Loucy (cell line): ENCODE measurements at regions not wholly inside any gene's neighbourhood (a gene's known extent, or its start where the extent isn't known, plus 50 kb on each side); places are given as distances from the start of the nearest gene placed in this dataset.
A peak's percentile ranks its signal among the peaks of the same experiment; 100 is the strongest.

Experiments used
- H2AFZ ChIP-seq: fragments of 200-600 bp; sonication (generic); 2 replicates; pipeline ENCODE4 v1.6.0; 2016; ENCODE audit warnings: antibody characterized with exemption, mild to moderate bottlenecking, low read length, moderate library complexity
- H3F3A ChIP-seq: fragments of 200-600 bp; 2 replicates; pipeline ENCODE4 v1.6.0; 2016; ENCODE audit warnings: antibody characterized with exemption, low read depth, mild to moderate bottlenecking
- H3K27me3 ChIP-seq: fragments of 200-600 bp; sonication (generic); 2 replicates; pipeline ENCODE4 v1.6.1; 2014; ENCODE audit warnings: low read length, mild to moderate bottlenecking; ENCODE audit not compliant: insufficient read depth, poor library complexity, severe bottlenecking
- H3K36me3 ChIP-seq: fragments of 200-600 bp; sonication (generic); 2 replicates; pipeline ENCODE4 v1.6.1; 2016; ENCODE audit warnings: low read length; ENCODE audit not compliant: insufficient read depth
- H3K4me1 ChIP-seq: fragments of 200-600 bp; sonication (generic); 2 replicates; pipeline ENCODE4 v1.5.1; 2014; ENCODE audit warnings: low read length, mild to moderate bottlenecking; ENCODE audit not compliant: insufficient read depth, poor library complexity, severe bottlenecking
- H3K4me2 ChIP-seq: fragments of 200-600 bp; sonication (generic); 2 replicates; pipeline ENCODE4 v1.6.0; 2014; ENCODE audit warnings: antibody characterized with exemption, low read length, low read depth, mild to moderate bottlenecking; ENCODE audit not compliant: poor library complexity, severe bottlenecking
- H3K4me3 ChIP-seq: fragments of 200-600 bp; sonication (generic); 2 replicates; pipeline ENCODE4 v1.5.1; 2014; ENCODE audit warnings: low read length, mild to moderate bottlenecking, mixed read lengths; ENCODE audit not compliant: poor library complexity, severe bottlenecking
- H3K79me2 ChIP-seq: fragments of 200-600 bp; sonication (generic); 2 replicates; pipeline ENCODE4 v1.6.1; 2014; ENCODE audit warnings: low read length; ENCODE audit not compliant: insufficient read depth
- H3K9ac ChIP-seq: fragments of 200-600 bp; sonication (generic); 2 replicates; pipeline ENCODE4 v1.6.0; 2014; ENCODE audit warnings: mild to moderate bottlenecking, low read depth, low read length, moderate library complexity; ENCODE audit not compliant: poor library complexity, severe bottlenecking
- H3K9me2 ChIP-seq: fragments of 200-600 bp; sonication (generic); replicated peaks from 2 replicates; pipeline ENCODE4 v1.6.1; 2016; ENCODE audit warnings: low read depth, low read length, mixed read lengths
- H3K9me3 ChIP-seq: fragments of 200-600 bp; sonication (generic); 2 replicates; pipeline ENCODE4 v1.6.1; 2014; ENCODE audit warnings: mild to moderate bottlenecking, antibody characterized with exemption, low read length, low read depth; ENCODE audit not compliant: insufficient read depth
- H4K20me1 ChIP-seq: fragments of 200-600 bp; sonication (generic); 2 replicates; pipeline ENCODE4 v1.6.0; 2014; ENCODE audit warnings: antibody characterized with exemption, low read length, mild to moderate bottlenecking; ENCODE audit not compliant: insufficient read depth, poor library complexity, severe bottlenecking
- EZH2phosphoT487 ChIP-seq: fragments of 200-600 bp; IDR thresholded peaks from 2 replicates; pipeline ENCODE4 v1.6.1; 2018; ENCODE audit warnings: antibody characterized with exemption, mild to moderate bottlenecking, moderate library complexity, borderline replicate concordance
- TF ChIP-seq, protein P1 (sequence below): fragments of 200-600 bp; sonication (generic); conservative IDR thresholded peaks from 2 replicates; pipeline ENCODE4 v1.5.1; 2014; ENCODE audit warnings: mild to moderate bottlenecking, antibody characterized with exemption, low read length

DNA sequence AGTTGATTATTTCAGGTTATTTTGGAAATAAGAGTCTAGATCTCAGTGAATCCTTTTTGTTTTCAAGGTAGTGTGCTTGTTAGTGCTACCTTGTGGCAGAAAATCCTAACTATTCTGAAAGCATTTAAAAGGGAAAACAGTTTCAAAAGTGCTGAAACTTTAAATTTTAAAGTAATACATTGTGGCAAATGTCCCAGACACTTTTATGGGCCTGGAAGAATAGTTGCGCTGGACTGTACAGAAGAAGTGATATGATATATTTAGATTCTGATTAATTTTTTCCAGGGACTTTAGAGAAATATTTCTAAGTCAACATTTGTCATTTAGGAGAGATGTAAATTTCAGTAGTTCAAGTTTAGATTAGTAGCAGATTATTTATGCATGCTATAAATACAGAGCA, 96.7 kb upstream of the BMP5 start:
- Histone ChIP-seq H3K9me3 (no peaks in the 10 kb centered on the region), H3K79me2 (no peaks in the 10 kb centered on the region), H3K4me3 (no peak overlapping the region), H3K9ac (no peak overlapping the region), H3F3A (no peaks in the 10 kb centered on the region), H3K4me2 (no peak overlapping the region), H4K20me1 (no peaks in the 10 kb centered on the region), H3K36me3 (no peaks in the 10 kb centered on the region), H3K9me2 (0 out of 2 replicates have a peak, but pooled peaks cover 5% of the 10 kb centered on the region), H3K4me1 (peaks cover 5% of the 10 kb centered on the region), H2AFZ (no peak overlapping the region), H3K27me3 (no peaks in the 10 kb centered on the region)
- TF ChIP-seq, protein P1, sequence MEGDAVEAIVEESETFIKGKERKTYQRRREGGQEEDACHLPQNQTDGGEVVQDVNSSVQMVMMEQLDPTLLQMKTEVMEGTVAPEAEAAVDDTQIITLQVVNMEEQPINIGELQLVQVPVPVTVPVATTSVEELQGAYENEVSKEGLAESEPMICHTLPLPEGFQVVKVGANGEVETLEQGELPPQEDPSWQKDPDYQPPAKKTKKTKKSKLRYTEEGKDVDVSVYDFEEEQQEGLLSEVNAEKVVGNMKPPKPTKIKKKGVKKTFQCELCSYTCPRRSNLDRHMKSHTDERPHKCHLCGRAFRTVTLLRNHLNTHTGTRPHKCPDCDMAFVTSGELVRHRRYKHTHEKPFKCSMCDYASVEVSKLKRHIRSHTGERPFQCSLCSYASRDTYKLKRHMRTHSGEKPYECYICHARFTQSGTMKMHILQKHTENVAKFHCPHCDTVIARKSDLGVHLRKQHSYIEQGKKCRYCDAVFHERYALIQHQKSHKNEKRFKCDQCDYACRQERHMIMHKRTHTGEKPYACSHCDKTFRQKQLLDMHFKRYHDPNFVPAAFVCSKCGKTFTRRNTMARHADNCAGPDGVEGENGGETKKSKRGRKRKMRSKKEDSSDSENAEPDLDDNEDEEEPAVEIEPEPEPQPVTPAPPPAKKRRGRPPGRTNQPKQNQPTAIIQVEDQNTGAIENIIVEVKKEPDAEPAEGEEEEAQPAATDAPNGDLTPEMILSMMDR, result no peak
- no peak for TF ChIP-seq EZH2phosphoT487

DNA sequence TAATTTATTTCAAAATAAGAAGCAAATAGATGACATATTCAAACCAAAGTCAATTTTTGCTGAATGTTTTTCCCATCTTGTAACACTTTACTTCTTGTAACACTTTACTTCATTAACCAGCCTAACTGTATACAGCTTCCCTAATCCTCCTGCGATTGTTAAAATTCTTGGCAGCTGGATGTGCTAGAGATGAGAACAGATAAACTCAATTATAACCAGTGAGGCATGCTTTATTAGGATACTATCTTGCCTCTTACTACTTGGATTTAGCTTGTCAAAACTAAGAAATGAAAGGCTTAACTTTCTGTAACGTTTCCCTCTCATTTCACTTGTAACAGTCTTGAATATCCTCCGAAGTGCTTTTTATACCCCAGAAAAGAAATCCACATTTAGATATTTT, 94.1 kb upstream of the BMP5 start:
- Histone ChIP-seq H3K79me2 (no peaks in the 10 kb centered on the region), H3K4me2 (no peak overlapping the region), H3K4me3 (no peak overlapping the region), H3F3A (no peaks in the 10 kb centered on the region), H3K9ac (no peak overlapping the region), H4K20me1 (no peaks in the 10 kb centered on the region), H3K36me3 (no peaks in the 10 kb centered on the region), H3K9me3 (no peaks in the 10 kb centered on the region), H2AFZ (0 out of 2 replicates have a peak overlapping the region, but pooled peaks have one; percentile 48), H3K9me2 (no peaks in the 10 kb centered on the region), H3K4me1 (peaks cover under 1% of the 10 kb centered on the region), H3K27me3 (no peaks in the 10 kb centered on the region)
- TF ChIP-seq EZH2phosphoT487, result no peak
- TF ChIP-seq, protein P1, result no peak

GRCh38 chr6:55968926-55969325, 93.5 kb upstream of the BMP5 start:
- Histone ChIP-seq H3K4me2 (no peak overlapping the region), H3K27me3 (no peaks in the 10 kb centered on the region), H3K9me3 (no peaks in the 10 kb centered on the region), H3K79me2 (no peaks in the 10 kb centered on the region), H3K36me3 (no peaks in the 10 kb centered on the region), H3K4me1 (no peaks in the 10 kb centered on the region), H4K20me1 (no peaks in the 10 kb centered on the region), H3K9me2 (no peaks in the 10 kb centered on the region), H3K4me3 (no peak overlapping the region), H3F3A (no peaks in the 10 kb centered on the region), H3K9ac (no peak overlapping the region), H2AFZ (no peak overlapping the region)
- TF ChIP-seq EZH2phosphoT487, result no peak
- TF ChIP-seq, protein P1, result no peak
